CD4-positive, alpha-beta T cell treated with Interferon gamma for 1 hour (primary cell): ENCODE measurements at regions not wholly inside any gene's neighbourhood (a gene's known extent, or its start where the extent isn't known, plus 50 kb on each side); places are given as distances from the start of the nearest gene placed in this dataset.

Source experiments
- DNase-seq: peaks from one replicate; pipeline ENCODE4 v3.0.0-alpha.2; 2020

DNA sequence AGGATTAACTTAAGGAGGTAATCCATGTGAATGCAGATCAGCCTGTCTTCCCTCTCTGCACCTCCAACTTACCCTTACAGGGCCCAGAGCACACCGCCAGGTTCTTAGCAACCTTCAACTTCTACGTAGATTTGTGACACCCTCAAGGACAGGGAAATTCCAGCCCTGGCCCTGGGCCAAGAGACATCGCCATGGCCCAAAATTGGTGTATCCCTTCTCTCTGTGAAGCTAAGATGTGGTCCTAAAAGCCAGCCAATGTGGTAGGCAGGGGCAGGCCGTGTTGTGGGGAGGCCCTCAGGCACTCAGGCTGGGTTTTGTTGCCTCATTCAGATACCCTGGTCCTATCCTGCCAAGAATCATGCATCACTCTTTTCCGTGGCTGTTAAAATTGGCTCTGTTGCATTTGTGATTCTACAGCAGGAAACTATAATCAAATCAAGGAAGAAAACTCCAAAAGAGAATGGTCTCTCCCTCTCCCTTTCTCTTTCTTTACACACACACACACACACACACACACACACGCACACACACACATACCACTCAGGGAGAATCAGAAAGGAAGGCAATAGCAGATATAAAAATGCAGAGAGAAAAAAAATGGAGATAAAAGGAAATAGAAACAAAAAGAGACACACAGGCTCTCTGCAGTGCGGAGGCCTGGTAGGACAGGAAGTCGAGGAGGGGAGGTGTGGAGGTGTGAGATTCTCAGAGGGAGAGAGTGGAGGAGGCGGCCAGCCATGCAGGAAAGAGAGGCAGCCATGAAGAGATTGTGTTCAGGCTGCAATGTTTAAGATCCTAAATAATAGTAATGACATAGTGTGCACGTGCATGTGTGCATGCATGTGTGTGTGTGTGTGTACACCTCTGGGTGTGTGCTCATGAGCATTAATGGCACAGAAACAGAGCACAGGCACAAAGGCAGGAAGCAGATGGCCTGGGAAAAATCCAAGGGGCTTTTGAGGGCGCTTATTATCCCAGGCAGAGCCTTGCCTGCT is 201.8 kb upstream of the LRFN2 start:
- DNase-seq = peak; percentile 21

- DNase-seq = no peak
These were observed 195.2 kb upstream of the LRFN2 start for GRCh38 chr6:40782355-40782754.

DNA sequence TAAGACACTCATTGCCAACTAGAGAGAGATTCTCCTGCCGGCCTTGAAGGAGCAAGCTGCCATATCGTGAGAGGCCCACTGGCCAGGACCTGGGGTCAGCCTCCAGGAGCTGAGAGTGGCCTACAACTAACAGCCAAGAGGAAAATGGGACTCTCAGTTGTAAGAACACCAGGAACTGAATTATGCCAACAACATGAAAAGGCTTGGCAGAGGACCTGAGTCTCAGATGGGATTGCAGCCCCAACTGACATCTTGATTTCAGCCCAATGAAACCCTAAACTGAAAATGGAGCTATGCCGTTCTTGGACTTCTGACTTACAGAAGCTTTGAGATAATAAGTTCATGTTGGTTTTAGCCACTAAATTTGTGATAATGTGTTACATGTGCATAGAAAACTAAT is 193.5 kb upstream of the LRFN2 start:
- no peak for DNase-seq

- no peak for DNase-seq
These were observed 192.2 kb upstream of the LRFN2 start for GRCh38 chr6:40779409-40779808.

GRCh38 chr6:40778918-40779317 is 191.8 kb upstream of the LRFN2 start:
- DNase-seq = no peak

DNA sequence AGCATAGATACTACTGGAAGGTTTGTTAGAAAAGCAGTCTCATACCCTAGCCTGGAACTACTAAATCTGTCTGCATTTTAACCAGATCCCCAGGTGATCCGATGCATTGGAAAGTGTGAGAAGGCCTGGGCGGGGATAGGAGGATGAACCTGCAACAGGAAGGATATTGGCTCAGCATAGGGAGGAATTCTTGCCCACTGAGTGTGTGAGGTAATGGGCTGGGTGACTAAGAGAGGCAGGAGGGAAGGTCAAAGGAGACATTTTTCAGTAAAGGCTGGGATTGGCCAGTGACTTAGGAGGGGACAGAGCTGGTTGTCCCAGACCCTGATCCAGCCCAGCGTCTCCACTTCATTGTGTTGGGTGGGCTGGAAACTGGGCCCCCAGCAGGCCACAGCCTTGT is 191.0 kb upstream of the LRFN2 start:
- no peak for DNase-seq

DNA sequence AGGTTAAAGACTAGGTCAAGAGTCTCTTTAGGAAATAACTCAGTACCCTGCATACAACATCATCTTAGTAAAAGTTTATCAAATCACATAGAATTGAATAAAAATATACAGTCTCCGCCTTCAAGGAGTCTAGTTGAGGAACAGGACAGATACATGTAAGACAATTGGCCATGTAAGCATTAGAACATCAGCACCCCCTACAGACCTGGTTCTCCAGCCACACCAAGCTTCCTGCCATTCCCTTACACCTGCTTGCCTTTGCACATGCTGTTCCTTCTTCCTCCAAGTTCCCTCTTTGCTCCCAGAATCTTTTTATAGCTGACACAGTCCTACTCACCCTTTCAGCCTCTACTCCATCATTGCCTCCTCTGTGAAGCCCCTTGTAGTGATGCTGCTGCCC is 187.8 kb upstream of the LRFN2 start:
- no peak for DNase-seq

GRCh38 chr6:40770794-40771193 is 183.6 kb upstream of the LRFN2 start:
- DNase-seq = no peak

GRCh38 chr6:40764726-40765125 is 177.6 kb upstream of the LRFN2 start:
- DNase-seq = no peak

DNA sequence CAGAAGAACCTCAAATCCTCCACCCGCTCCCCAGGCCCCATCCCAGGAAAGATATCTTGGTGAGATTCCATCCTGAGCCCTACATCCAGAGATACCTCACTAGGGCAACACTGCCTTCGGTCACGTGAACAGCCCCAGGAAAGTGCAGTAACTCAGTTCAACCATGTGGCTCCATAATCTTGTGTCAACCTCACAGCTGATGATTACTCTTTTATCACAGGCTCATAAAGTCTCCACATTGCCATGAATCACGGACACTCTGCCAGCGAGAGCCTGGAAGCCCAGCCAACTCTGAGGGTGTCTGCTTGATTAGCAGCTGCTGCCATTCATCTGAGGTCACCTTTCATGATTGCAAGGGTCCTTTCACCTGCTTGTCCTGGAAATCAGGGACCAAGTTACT is 175.8 kb upstream of the LRFN2 start:
- DNase-seq = no peak

DNA sequence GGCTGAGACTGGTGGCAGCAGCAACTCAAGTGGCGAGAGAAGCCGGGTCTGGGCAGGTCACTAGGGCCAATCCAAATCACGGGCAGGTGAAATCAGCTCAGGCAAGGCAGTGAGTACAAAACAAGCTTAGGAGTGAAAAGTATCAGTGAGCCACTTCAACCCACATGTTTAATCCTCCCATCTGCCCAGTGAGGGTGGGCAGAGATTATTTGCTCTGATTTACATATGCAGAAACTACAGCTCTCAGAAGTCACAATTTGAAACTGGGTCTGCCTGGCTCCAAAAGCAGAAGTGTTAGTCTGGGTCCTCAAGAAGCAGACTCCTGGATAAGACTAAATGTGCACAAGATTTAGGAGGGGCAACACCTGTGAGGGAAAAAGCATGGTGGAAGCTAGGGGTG is 173.7 kb upstream of the LRFN2 start:
- DNase-seq = no peak

GRCh38 chr6:40759838-40760237 is 172.7 kb upstream of the LRFN2 start:
- DNase-seq = no peak

GRCh38 chr6:40759264-40759663 is 172.1 kb upstream of the LRFN2 start:
- DNase-seq = no peak

DNA sequence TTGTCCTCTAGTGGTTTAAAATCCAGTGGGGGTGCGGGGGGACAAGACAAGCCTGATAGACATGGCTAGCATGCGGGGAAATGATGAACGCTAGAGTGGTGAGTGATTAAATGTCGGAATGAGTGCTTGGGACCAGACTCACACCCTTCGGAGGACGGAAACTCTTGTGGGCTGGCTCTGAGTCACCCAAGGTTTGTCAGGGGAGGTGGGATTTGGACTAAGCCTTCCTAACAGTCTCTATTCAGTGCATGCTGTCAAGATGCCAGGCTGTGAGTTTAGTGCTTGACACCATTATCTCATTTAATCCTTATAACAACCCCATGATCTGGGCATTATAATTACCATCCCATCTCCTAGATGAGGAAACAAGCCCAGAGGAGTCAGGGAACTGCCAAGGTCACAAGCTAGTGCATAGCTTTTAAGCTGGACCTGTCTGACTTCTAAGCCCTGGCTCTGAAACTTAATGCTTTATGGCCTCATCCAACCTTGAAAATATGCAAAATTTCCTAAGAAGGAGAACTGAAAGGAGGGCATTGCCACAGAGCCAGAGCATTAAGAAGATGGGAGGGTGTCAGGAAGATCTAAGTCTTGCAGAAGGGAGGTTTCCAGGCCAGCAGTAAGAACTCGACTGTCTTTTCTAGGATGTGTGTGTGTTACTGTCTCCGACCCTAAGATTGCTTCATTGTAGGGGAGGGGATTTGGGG is 168.7 kb upstream of the LRFN2 start:
- DNase-seq = no peak

DNA sequence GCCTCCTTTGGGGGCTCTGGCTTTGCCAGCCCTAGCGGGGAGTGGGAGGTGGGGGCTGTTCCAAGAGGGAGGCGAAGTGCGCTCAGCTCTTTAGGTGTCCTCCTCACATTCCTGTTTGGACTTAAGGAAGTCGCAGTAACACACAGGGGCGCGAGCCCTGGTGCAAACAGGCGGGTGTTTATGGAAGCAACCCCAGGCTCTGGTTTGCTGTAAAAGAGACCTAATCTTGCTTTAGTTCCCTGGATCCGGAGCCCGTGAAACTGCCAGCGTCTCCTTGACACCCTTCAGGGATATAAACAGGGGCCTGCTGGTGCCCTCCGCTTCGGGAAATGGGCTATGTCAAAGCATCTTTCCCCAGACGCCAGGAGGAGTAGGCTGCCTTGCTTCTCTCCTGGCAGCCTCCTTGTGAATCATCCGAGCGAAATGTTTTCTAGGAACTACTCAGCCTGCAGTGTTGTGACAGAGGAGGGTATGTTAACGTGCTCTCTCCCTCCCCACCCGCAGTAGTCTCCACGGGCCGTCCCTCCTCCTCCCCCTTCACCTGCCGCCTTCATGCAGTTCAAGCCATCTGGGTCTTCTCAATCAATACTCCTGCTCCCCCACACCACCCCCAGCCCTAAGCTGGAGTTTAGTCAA is 168.0 kb upstream of the LRFN2 start:
- DNase-seq = no peak

DNA sequence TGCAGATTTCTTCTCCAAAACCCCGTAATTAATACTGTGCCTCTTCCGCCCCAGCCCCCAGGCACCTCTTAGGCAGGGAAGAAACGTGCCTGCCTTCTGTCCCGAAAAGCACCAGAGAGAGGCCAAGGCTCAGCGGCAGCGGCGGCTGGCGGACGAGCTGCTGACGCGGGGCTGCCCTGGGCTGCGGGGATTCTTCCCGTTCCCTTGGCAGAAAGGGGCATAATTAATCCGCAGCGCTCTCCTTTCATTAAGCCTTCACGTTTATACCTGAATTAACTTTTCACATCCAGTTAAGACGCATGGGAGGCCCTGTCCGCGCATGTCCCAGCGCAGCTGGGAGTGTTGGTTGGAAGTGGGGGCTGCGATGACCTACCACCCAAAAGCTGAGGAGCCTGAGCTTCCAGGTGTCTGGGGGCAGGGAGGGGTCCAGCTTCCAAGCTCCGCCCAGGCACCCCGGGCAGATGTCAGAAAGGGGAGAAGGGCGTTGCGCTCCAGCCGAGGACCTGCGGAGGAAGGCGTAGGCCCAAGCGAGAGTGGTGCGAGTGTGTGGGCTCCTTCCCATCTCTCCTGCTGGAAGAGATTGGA is 167.4 kb upstream of the LRFN2 start:
- DNase-seq = no peak

- no peak for DNase-seq
These were observed 166.7 kb upstream of the LRFN2 start for GRCh38 chr6:40753675-40754448.

DNA sequence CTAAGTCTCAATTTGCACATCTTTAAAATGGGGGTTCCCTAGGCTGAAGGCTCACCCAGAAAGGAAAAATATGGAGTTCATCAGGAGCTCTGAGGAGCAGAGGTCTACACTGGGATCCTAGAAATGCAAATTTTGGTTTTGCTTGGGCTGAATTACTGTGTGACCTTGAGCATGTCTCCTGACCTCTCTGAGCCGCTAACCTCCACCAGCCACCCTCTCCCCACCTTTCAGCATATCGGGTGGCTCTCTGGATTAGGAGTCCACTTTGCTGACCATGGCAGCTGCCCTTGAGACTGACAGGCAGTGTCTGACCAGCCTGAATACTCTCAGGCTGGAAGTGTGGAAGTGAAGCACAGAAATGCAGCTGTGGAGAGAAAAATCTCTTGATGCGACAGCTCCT is 165.9 kb upstream of the LRFN2 start:
- no peak for DNase-seq

GRCh38 chr6:40744835-40745234 is 157.7 kb upstream of the LRFN2 start:
- no peak for DNase-seq

GRCh38 chr6:40743690-40744446 is 156.7 kb upstream of the LRFN2 start:
- DNase-seq = no peak

- DNase-seq = no peak
These were observed 156.1 kb upstream of the LRFN2 start for GRCh38 chr6:40743226-40743625.

GRCh38 chr6:40740518-40740917 is 153.4 kb upstream of the LRFN2 start:
- DNase-seq = no peak
